ENCODE measurements at regions not wholly inside any gene's neighbourhood (a gene's known extent, or its start where the extent isn't known, plus 50 kb on each side); places are given as distances from the start of the nearest gene placed in this dataset.

DNA sequence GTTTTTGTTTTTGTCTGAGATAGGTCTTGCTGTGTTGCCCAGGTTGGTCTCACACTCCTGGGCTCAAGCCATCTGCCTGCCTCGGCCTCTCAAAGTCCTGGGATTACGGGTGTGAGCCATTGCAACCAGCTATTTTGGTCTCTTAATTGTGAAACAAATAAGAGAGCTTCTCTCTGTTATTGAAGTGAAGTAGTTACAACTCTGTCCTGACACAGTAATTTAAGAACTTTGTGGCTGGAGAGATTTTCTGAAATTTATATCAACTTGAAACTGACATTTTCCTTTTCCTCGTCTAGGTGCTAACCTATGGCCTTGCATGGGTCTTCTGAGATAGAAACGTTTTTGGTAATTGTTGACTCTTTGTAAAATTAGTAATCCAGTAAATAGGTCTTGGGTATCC, 122.1 kb upstream of the DOK5 start:
- H3K4me3 ChIP-seq (ENCODE audit: control insufficient read depth, low read depth, low read length), result no peak overlapping the region
- DNase-seq (ENCODE audit: low read depth), result no peak
- TF ChIP-seq, protein P1, sequence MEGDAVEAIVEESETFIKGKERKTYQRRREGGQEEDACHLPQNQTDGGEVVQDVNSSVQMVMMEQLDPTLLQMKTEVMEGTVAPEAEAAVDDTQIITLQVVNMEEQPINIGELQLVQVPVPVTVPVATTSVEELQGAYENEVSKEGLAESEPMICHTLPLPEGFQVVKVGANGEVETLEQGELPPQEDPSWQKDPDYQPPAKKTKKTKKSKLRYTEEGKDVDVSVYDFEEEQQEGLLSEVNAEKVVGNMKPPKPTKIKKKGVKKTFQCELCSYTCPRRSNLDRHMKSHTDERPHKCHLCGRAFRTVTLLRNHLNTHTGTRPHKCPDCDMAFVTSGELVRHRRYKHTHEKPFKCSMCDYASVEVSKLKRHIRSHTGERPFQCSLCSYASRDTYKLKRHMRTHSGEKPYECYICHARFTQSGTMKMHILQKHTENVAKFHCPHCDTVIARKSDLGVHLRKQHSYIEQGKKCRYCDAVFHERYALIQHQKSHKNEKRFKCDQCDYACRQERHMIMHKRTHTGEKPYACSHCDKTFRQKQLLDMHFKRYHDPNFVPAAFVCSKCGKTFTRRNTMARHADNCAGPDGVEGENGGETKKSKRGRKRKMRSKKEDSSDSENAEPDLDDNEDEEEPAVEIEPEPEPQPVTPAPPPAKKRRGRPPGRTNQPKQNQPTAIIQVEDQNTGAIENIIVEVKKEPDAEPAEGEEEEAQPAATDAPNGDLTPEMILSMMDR (IDR thresholded peaks at IDR 0.05; ENCODE audit: control insufficient read depth, insufficient read depth, low read depth, low read length, missing control alignments), result no peak

DNA sequence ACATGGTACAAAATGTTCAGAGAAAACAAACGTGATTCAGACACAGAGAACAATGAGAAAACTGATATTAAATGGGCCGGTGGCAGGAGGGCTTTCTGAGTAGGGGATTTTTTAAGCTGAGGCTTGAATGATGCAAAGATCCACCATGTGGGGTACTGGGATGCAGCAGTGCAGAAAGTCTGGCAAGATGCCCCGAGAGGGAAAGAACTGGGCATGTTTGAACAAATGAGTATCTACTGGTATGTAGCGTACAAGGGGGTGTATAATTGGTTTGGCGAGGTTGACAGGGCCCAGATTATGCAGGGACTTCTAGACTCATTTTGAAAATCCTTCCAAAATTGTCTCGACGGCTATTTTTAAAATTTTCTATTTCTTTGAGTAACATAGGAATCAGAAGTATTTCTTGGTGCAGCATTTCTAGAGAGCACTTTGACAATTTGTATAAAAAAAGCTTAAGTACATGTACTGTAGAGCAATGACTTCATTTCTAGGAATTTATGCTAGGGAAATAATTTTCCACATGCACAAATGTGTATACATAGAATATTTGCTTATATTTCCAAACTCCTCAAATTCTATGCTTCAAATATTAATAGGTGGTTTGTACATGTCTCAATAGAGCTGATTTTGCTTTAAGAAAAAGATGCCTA, 119.6 kb upstream of the DOK5 start:
- no peak overlapping the region for H3K4me3 ChIP-seq (ENCODE audit: control insufficient read depth, low read depth, low read length)
- DNase-seq (ENCODE audit: low read depth), result no peak
- TF ChIP-seq, protein P1 (IDR thresholded peaks at IDR 0.05; ENCODE audit: control insufficient read depth, insufficient read depth, low read depth, low read length, missing control alignments), result no peak

DNA sequence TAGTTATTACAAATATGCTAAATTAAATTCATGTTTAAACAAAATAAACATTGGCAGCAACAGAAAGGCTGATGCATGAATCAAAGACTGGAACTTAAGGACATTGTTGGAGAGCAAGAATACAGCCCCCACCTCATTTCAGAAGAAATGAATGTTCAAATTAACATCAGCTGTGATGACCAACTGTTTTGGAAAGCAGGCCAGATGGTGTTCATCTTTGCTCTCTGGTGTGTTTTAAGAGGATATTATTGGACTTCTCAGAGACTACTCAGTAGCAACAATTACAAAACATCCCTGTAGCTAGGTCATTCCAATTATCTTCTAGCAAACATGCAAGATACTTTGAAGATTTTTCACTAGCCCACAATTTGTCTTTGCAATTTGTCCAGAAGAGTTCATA, 118.6 kb upstream of the DOK5 start:
- no peak overlapping the region for H3K4me3 ChIP-seq (ENCODE audit: control insufficient read depth, low read depth, low read length)
- DNase-seq (ENCODE audit: low read depth), result no peak

DNA sequence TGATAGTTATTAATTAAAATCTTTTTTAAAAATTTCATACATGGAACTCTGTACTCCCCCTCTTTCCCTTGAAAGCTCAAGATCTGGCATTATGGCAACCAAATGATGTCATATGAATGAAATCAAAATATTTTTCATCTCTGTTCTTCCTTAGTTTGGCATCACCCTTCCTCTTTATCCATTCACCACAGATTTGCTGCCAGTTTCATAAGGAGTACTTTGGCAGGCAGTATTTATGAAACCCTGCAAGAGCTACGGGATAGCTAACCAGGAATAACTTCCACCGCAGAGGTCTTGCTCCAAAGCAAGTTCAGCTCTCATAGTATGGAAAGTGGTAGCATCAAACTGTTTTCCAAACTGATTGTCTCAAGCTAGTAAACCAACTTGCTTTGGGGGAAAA, 113.9 kb upstream of the DOK5 start:
- no peak for DNase-seq (ENCODE audit: low read depth)
- TF ChIP-seq, protein P1 (IDR thresholded peaks at IDR 0.05; ENCODE audit: control insufficient read depth, insufficient read depth, low read depth, low read length, missing control alignments), result no peak
- H3K4me3 ChIP-seq (ENCODE audit: control insufficient read depth, low read depth, low read length), result no peak overlapping the region

More for the DNA sequence above, 118.6 kb upstream of the DOK5 start:
- TF ChIP-seq, protein P1 (IDR thresholded peaks at IDR 0.05; ENCODE audit: control insufficient read depth, insufficient read depth, low read depth, low read length, missing control alignments), result no peak

DNA sequence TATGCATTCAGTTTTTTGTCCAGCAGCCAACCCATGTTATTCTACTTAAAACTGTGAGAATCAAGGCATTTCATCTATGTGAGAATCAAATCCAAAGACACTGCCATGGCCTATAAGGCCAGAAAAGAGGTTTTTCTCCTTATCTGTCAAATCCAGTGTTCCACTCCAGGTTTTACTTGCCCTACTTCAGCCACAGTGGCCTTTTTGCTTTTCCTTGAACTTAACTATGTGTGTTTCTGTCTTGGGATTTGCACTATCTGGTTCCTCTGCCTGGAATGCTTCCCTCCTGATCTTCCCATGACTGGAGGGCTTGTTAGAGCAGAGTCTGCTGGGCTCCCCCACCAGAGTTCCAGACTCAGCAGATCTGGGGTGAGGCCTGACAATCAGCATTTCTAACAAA, 113.1 kb upstream of the DOK5 start:
- DNase-seq (ENCODE audit: low read depth), result no peak
- TF ChIP-seq, protein P1 (IDR thresholded peaks at IDR 0.05; ENCODE audit: control insufficient read depth, insufficient read depth, low read depth, low read length, missing control alignments), result no peak
- H3K4me3 ChIP-seq (ENCODE audit: control insufficient read depth, low read depth, low read length), result no peak overlapping the region

DNA sequence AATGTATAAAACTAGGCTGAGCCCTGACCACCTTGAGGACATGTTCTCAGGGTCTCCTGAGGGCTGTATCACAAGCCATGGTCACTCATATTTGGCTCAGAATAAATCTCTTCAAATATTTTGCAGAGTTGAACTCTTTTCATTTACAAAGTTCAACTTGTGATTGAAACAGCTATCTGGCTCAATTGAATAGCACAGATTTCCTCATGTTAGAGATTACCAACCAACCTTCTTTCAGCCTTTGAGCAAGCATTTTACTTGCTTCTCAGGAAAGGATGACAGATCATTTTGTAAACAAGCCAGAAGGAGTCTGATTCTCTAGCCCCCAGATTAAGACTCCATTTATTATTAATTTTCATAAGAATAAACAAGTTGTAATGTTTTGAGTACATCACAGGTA, 111.0 kb upstream of the DOK5 start:
- no peak for DNase-seq (ENCODE audit: low read depth)
- H3K4me3 ChIP-seq (ENCODE audit: control insufficient read depth, low read depth, low read length), result no peak overlapping the region
- TF ChIP-seq, protein P1 (IDR thresholded peaks at IDR 0.05; ENCODE audit: control insufficient read depth, insufficient read depth, low read depth, low read length, missing control alignments), result no peak

All from AG09309 (cell line).